WTC11 (cell line): ENCODE measurements at regions not wholly inside any gene's neighbourhood (a gene's known extent, or its start where the extent isn't known, plus 50 kb on each side); places are given as distances from the start of the nearest gene placed in this dataset.

Source experiments
- ATAC-seq: fragments of 200-7000 bp; cut with Tn5 transposase; 2 replicates; pipeline ENCODE4 v1.10.0; 2021; ENCODE audit warnings: mild to moderate bottlenecking, moderate library complexity
- CTCF ChIA-PET: fragments of 300-600 bp; sonication (Branson Sonifier 250); formaldehyde crosslinking; loops from one replicate; lab custom pipeline; 2021; ENCODE audit warnings: antibody characterized with exemption; lab: Charles Lee
- POLR2A ChIA-PET: fragments of 350-600 bp; sonication (Branson Sonifier 250); formaldehyde crosslinking; loops from one replicate; lab custom pipeline; 2021; ENCODE audit warnings: antibody characterized with exemption; lab: Charles Lee
- DNase-seq: peaks from one replicate; pipeline ENCODE4 v3.0.0; 2021; ENCODE audit warnings: low spot score
- H3K27ac Mint-ChIP-seq: 2 replicates; pipeline ENCODE4 v1.8.0; 2021; ENCODE audit warnings: mixed read lengths
- H3K27me3 Mint-ChIP-seq: 2 replicates; pipeline ENCODE4 v1.8.0; 2021; ENCODE audit warnings: low read depth, mild to moderate bottlenecking, moderate library complexity, mixed read lengths
- H3K36me3 Mint-ChIP-seq: 2 replicates; pipeline ENCODE4 v1.8.0; 2021; ENCODE audit warnings: mixed read lengths
- H3K4me1 Mint-ChIP-seq: 2 replicates; pipeline ENCODE4 v1.8.0; 2022; ENCODE audit warnings: mixed read lengths
- H3K4me3 Mint-ChIP-seq: 2 replicates; pipeline ENCODE4 v1.8.0; 2021; ENCODE audit warnings: mild to moderate bottlenecking, moderate library complexity, mixed read lengths
- H3K9me3 Mint-ChIP-seq: 2 replicates; pipeline ENCODE4 v1.8.0; 2021; ENCODE audit warnings: mixed read lengths
- ATF1 ChIP-seq: sonication (generic); formaldehyde crosslinking; IDR thresholded peaks from 2 replicates; pipeline ENCODE4 v1.8.1; 2023; ENCODE audit warnings: mild to moderate bottlenecking, moderate library complexity, missing genetic modification reagents
- E2F4 ChIP-seq: sonication (generic); formaldehyde crosslinking; IDR thresholded peaks from 2 replicates; pipeline ENCODE4 v1.8.1; 2022; ENCODE audit warnings: low read depth, mild to moderate bottlenecking, moderate library complexity, missing genetic modification reagents, borderline replicate concordance
- ERG ChIP-seq: fragments of 250-450 bp; sonication (Bioruptor Pico); IDR thresholded peaks from 2 replicates; pipeline ENCODE4 v1.8.0; 2021; ENCODE audit warnings: mild to moderate bottlenecking
- ESRRA ChIP-seq: sonication (generic); formaldehyde crosslinking; IDR thresholded peaks from 2 replicates; pipeline ENCODE4 v1.8.1; 2022; ENCODE audit warnings: mild to moderate bottlenecking, missing genetic modification reagents, borderline replicate concordance
- FOXJ3 ChIP-seq: sonication (generic); formaldehyde crosslinking; IDR thresholded peaks from 2 replicates; pipeline ENCODE4 v1.9.0; 2021; ENCODE audit warnings: missing genetic modification reagents, mild to moderate bottlenecking, borderline replicate concordance
- NR1H2 ChIP-seq: sonication (generic); formaldehyde crosslinking; IDR thresholded peaks from 2 replicates; pipeline ENCODE4 v1.9.0; 2021; ENCODE audit warnings: mild to moderate bottlenecking, moderate library complexity, missing genetic modification reagents
- OVOL2 ChIP-seq: fragments of 250-450 bp; sonication (Bioruptor Pico); IDR thresholded peaks from 2 replicates; pipeline ENCODE4 v1.9.0; 2021; ENCODE audit warnings: mild to moderate bottlenecking, borderline replicate concordance
- RELA ChIP-seq: sonication (generic); formaldehyde crosslinking; IDR thresholded peaks from 2 replicates; pipeline ENCODE4 v1.8.1; 2022; ENCODE audit warnings: missing genetic modification reagents, mild to moderate bottlenecking, borderline replicate concordance
- SMAD3 ChIP-seq: sonication (generic); formaldehyde crosslinking; IDR thresholded peaks from 2 replicates; pipeline ENCODE4 v1.8.0; 2022; ENCODE audit warnings: missing genetic modification reagents, mild to moderate bottlenecking, borderline replicate concordance
- SMAD4 ChIP-seq: sonication (generic); formaldehyde crosslinking; IDR thresholded peaks from 2 replicates; pipeline ENCODE4 v1.8.0; 2022; ENCODE audit warnings: mild to moderate bottlenecking, missing genetic modification reagents
- TCF7 ChIP-seq: sonication (generic); formaldehyde crosslinking; IDR thresholded peaks from 2 replicates; pipeline ENCODE4 v1.8.0; 2022; ENCODE audit warnings: mild to moderate bottlenecking, low read depth, missing genetic modification reagents, moderate library complexity
- ZNF232 ChIP-seq: sonication (generic); formaldehyde crosslinking; IDR thresholded peaks from 2 replicates; pipeline ENCODE4 v1.8.0; 2022; ENCODE audit warnings: mild to moderate bottlenecking, missing genetic modification reagents
- ZNF317 ChIP-seq: sonication (generic); formaldehyde crosslinking; IDR thresholded peaks from 2 replicates; pipeline ENCODE4 v1.8.1; 2023; ENCODE audit warnings: low read depth, mild to moderate bottlenecking, moderate library complexity, missing genetic modification reagents, borderline replicate concordance
- ZNF532 ChIP-seq: fragments of 250-450 bp; sonication (Bioruptor Pico); IDR thresholded peaks from 2 replicates; pipeline ENCODE4 v1.9.0; 2021; ENCODE audit warnings: mild to moderate bottlenecking, borderline replicate concordance

GRCh38 chr2:393711-394696 lies 106.1 kb upstream of the ALKAL2 start (continued):
- no peak for TF ChIP-seq ERG (CRISPR knock-in tag)
- no peak for TF ChIP-seq RELA (CRISPR knock-in tag)

GRCh38 chr2:392926-393280 lies 105.0 kb upstream of the ALKAL2 start:
- H3K27me3 Mint-ChIP-seq, result peaks cover 7% of the 10 kb centered on the region
- H3K36me3 Mint-ChIP-seq, result no peaks in the 10 kb centered on the region
- peaks cover 16% of the 10 kb centered on the region for H3K9me3 Mint-ChIP-seq
- H3K4me3 Mint-ChIP-seq, result no peak overlapping the region
- ATAC-seq (no peak), DNase-seq (no peak)
- no peaks in the 10 kb centered on the region for H3K4me1 Mint-ChIP-seq
- H3K27ac Mint-ChIP-seq, result no peak overlapping the region
- ChIA-PET POLR2A (no interaction called here), CTCF (interaction anchor here (0.9 kb wide), 1 partner anchor 323 kb away, joined by 3 read pairs; no protein-coding TSS in a partner anchor)
- TF ChIP-seq SMAD4 (CRISPR knock-in tag) (no peak), NR1H2 (CRISPR knock-in tag) (no peak), E2F4 (CRISPR knock-in tag) (no peak), ESRRA (CRISPR knock-in tag) (no peak), ZNF317 (CRISPR knock-in tag) (no peak)

- Mint-ChIP-seq H3K9me3 (peaks cover 16% of the 10 kb centered on the region), H3K4me3 (no peak overlapping the region), H3K36me3 (no peaks in the 10 kb centered on the region), H3K27ac (no peak overlapping the region), H3K27me3 (peaks cover 7% of the 10 kb centered on the region), H3K4me1 (no peaks in the 10 kb centered on the region)
- TF ChIP-seq E2F4 (CRISPR knock-in tag), result no peak
- TF ChIP-seq ZNF232 (CRISPR knock-in tag), result no peak
- no peak for TF ChIP-seq ATF1
- no peak for TF ChIP-seq ZNF532 (CRISPR knock-in tag)
- no peak for TF ChIP-seq FOXJ3 (CRISPR knock-in tag)
- TF ChIP-seq SMAD3 (CRISPR knock-in tag), result no peak
- TF ChIP-seq NR1H2 (CRISPR knock-in tag), result no peak
- TF ChIP-seq OVOL2, result no peak
- no peak for TF ChIP-seq TCF7 (CRISPR knock-in tag)
- ChIA-PET CTCF (interaction anchor here (0.9 kb wide), 1 partner anchor 323 kb away, joined by 3 read pairs; no protein-coding TSS in a partner anchor), POLR2A (no interaction called here)
- DNase-seq (no peak), ATAC-seq (no peak)
Measured at GRCh38 chr2:392181-392925, 104.5 kb upstream of the ALKAL2 start.
